ENCODE measurements at regions not wholly inside any gene's neighbourhood (a gene's known extent, or its start where the extent isn't known, plus 50 kb on each side); places are given as distances from the start of the nearest gene placed in this dataset.

GRCh38 chr7:84591897-84592296 is 397.3 kb upstream of the SEMA3A start:
- TF ChIP-seq ISL1 (CRISPR knock-in tag; IDR thresholded peaks at IDR 0.05): no peak
- TF ChIP-seq PATZ1 (CRISPR knock-in tag; IDR thresholded peaks at IDR 0.05; ENCODE audit: borderline replicate concordance): no peak
